CD14-positive monocyte (primary cell): ENCODE measurements at regions not wholly inside any gene's neighbourhood (a gene's known extent, or its start where the extent isn't known, plus 50 kb on each side); places are given as distances from the start of the nearest gene placed in this dataset.

Source experiments
- DNase-seq, 3 donors: peaks; one replicate each; pipeline ENCODE4 v3.0.0-alpha.2; 2011 to 2022
- H2AFZ ChIP-seq: 2 replicates; pipeline ENCODE4 v1.6.0; 2012; ENCODE audit warnings: mild to moderate bottlenecking, low read depth, low read length, inconsistent platforms; ENCODE audit not compliant: insufficient read depth, poor library complexity, severe bottlenecking
- H3K27ac ChIP-seq, 2 donors: 1 replicate in 1 of 2; 2 replicates in 1 of 2; pipeline ENCODE4 v1.5.1; 2012 to 2013; ENCODE audit warnings: low read length in 2 of 2, control low read depth in 1 of 2, inconsistent platforms in 1 of 2, low read depth in 1 of 2, mild to moderate bottlenecking in 1 of 2
- H3K27me3 ChIP-seq, 2 donors: one replicate each; pipeline versions ENCODE4 v1.6.0 to v1.6.1; 2011 to 2013; ENCODE audit warnings: low read length in 2 of 2; ENCODE audit not compliant: control insufficient read depth in 2 of 2, insufficient read depth in 2 of 2
- H3K36me3 ChIP-seq, 2 donors: replicated peaks in 1 of 2; 1 replicate in 1 of 2; 2 replicates in 1 of 2; pipeline versions ENCODE4 v1.5.1 to v1.6.1; 2012 to 2013; ENCODE audit warnings: low read length in 2 of 2, control low read depth in 1 of 2, inconsistent platforms in 1 of 2, mild to moderate bottlenecking in 1 of 2; ENCODE audit not compliant: insufficient read depth in 2 of 2, control insufficient read depth in 1 of 2
- H3K4me1 ChIP-seq, 2 donors: 1 replicate in 1 of 2; 2 replicates in 1 of 2; pipeline versions ENCODE4 v1.5.1 to v1.6.1; 2012 to 2013; ENCODE audit warnings: low read length in 2 of 2, control low read depth in 1 of 2, inconsistent platforms in 1 of 2, mild to moderate bottlenecking in 1 of 2, moderate library complexity in 1 of 2; ENCODE audit not compliant: insufficient read depth in 2 of 2, control insufficient read depth in 1 of 2
- H3K4me2 ChIP-seq: replicated peaks from 2 replicates; pipeline ENCODE3; 2012; ENCODE audit warnings: low read length, moderate library complexity, mild to moderate bottlenecking; ENCODE audit not compliant: poor library complexity, severe bottlenecking; ENCODE audit errors: extremely low read depth
- H3K4me3 ChIP-seq, 3 experiments: fragments of 200-600 bp in 1 of 3; sonication (generic) in 1 of 3; replicated peaks in 1 of 3; 1 replicate in 2 of 3; 2 replicates in 1 of 3; pipeline ENCODE4 v1.5.1; 2011 to 2013; ENCODE audit warnings: low read length in 3 of 3, mild to moderate bottlenecking in 3 of 3, control low read depth in 2 of 3, low read depth in 2 of 3, inconsistent platforms in 1 of 3, moderate library complexity in 1 of 3
- H3K79me2 ChIP-seq: 2 replicates; pipeline ENCODE4 v1.6.0; 2012; ENCODE audit warnings: mild to moderate bottlenecking, control low read depth, inconsistent platforms, low read length, moderate library complexity; ENCODE audit not compliant: insufficient read depth
- H3K9ac ChIP-seq: 2 replicates; pipeline ENCODE4 v1.6.0; 2017; ENCODE audit warnings: low read length, mild to moderate bottlenecking; ENCODE audit not compliant: insufficient read depth, poor library complexity, severe bottlenecking
- H3K9me3 ChIP-seq, 2 donors: replicated peaks in 1 of 2; 1 replicate in 1 of 2; 2 replicates in 1 of 2; pipeline versions ENCODE4 v1.5.1 to v1.6.1; 2012 to 2013; ENCODE audit warnings: low read length in 2 of 2, control low read depth in 1 of 2; ENCODE audit not compliant: control insufficient read depth in 1 of 2, insufficient read depth in 1 of 2
- H4K20me1 ChIP-seq: 2 replicates; pipeline ENCODE4 v1.6.0; 2012; ENCODE audit warnings: mild to moderate bottlenecking, low read length, control low read depth, moderate library complexity; ENCODE audit not compliant: insufficient read depth
- H3K27ac Mint-ChIP-seq, 7 donors: one replicate each; pipeline ENCODE4 v1.8.0; 2020; ENCODE audit warnings: mild to moderate bottlenecking in 7 of 7, mixed read lengths in 7 of 7, moderate library complexity in 6 of 7, inconsistent platforms in 2 of 7
- H3K27me3 Mint-ChIP-seq, 3 donors: one replicate each; pipeline ENCODE4 v1.8.0; 2021 to 2022; ENCODE audit warnings: low read depth in 3 of 3, mild to moderate bottlenecking in 3 of 3, mixed read lengths in 3 of 3, moderate library complexity in 3 of 3, inconsistent platforms in 1 of 3
- H3K36me3 Mint-ChIP-seq, 2 donors: one replicate each; pipeline ENCODE4 v1.8.0; 2020; ENCODE audit warnings: mixed read lengths in 2 of 2, inconsistent platforms in 1 of 2, mild to moderate bottlenecking in 1 of 2
- H3K4me1 Mint-ChIP-seq: one replicate; pipeline ENCODE4 v1.8.0; 2020; ENCODE audit warnings: mild to moderate bottlenecking, mixed read lengths
- H3K4me3 Mint-ChIP-seq, 2 donors: one replicate each; pipeline ENCODE4 v1.8.0; 2020; ENCODE audit warnings: mild to moderate bottlenecking in 2 of 2, mixed read lengths in 2 of 2, moderate library complexity in 1 of 2
- H3K9me3 Mint-ChIP-seq, 7 donors: one replicate each; pipeline ENCODE4 v1.8.0; 2020 to 2022; ENCODE audit warnings: mixed read lengths in 7 of 7, mild to moderate bottlenecking in 6 of 7, moderate library complexity in 6 of 7, inconsistent platforms in 2 of 7
- WGBS: methylation state at CpG from one replicate; pipeline ENCODE4 v1.1.5; 2013; ENCODE audit warnings: missing lambda C conversion rate; ENCODE audit not compliant: insufficient coverage; 5-methylcytosine and 5-hydroxymethylcytosine counted together
- intact Hi-C, 2 donors: fragments of 100-400 bp; cut with micrococcal nuclease; formaldehyde crosslinking; loops; one replicate each; pipeline versions ENCODE4 v1.15.0 to v1.15.1; 2023
- TF ChIP-seq, protein P1 (sequence below): fragments of 200-600 bp; IDR thresholded peaks from one replicate; pipeline ENCODE4 v1.8.0; 2022; ENCODE audit warnings: antibody characterized with exemption, mild to moderate bottlenecking

DNA sequence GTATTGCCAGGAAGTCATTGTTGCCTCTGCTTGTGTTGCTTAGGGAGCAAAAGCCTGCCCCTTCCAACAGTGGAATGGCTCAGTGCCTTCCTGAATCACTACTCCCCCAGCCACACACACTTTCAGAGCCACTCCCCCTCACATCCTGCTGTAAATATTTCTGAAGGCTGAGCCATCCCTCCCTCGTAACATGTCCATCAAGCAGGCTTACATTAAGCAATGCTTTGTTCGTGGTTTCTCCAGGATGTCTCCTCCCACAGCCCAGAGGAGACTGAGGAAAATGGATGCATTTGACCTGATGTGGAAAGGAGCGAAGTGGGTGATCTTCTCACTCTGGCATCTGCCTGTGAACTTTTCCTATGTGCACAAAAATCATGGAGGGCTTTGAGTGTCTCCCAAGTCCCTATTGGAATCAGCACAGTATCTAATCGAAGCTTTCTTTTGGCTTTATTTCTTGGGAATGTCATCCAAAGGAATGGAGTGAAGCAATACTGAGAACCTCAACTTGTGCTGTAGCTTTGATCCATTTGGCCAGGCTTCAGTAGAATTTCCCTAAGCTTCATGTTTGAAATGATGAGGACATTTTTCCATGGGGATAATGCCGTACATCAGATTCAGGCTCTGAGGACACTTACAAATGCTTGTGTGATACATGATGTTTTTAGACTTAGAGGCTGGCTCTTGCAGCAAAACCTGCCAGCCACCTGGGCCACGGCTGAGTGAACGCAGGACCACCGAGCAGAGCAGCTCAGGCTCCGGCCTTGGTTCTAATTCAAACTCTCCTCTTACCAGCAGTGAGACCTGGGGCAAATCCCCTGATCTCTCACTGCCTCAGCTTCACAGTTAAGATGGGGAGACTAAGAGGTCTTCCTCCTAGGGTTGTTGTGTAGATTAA, 389.1 kb downstream of the ENC1 start:
- Histone ChIP-seq H3K27me3 (no peaks in the 10 kb centered on the region), H3K4me3 (peak overlapping the region in 1 of 3 experiments; percentile 21), H3K79me2 (no peaks in the 10 kb centered on the region), H3K36me3 (no peaks in the 10 kb centered on the region), H3K4me2 (peak overlapping the region; percentile 40), H2AFZ (peak overlapping the region; percentile 60), H3K9ac (no peak overlapping the region), H3K4me1 (peaks cover 17 to 22% of the 10 kb centered on the region in 2 donors), H4K20me1 (no peaks in the 10 kb centered on the region), H3K9me3 (no peaks in the 10 kb centered on the region), H3K27ac (peak overlapping the region in 1 of 2 donors; percentile 73)
- intact Hi-C loops: no loop called here
- peak overlapping the region in 1 of 2 donors; percentile 44 for H3K4me3 Mint-ChIP-seq
- no peaks in the 10 kb centered on the region for H3K9me3 Mint-ChIP-seq
- DNase-seq: peak in 1 of 3 donors; percentile 41
- TF ChIP-seq, protein P1, sequence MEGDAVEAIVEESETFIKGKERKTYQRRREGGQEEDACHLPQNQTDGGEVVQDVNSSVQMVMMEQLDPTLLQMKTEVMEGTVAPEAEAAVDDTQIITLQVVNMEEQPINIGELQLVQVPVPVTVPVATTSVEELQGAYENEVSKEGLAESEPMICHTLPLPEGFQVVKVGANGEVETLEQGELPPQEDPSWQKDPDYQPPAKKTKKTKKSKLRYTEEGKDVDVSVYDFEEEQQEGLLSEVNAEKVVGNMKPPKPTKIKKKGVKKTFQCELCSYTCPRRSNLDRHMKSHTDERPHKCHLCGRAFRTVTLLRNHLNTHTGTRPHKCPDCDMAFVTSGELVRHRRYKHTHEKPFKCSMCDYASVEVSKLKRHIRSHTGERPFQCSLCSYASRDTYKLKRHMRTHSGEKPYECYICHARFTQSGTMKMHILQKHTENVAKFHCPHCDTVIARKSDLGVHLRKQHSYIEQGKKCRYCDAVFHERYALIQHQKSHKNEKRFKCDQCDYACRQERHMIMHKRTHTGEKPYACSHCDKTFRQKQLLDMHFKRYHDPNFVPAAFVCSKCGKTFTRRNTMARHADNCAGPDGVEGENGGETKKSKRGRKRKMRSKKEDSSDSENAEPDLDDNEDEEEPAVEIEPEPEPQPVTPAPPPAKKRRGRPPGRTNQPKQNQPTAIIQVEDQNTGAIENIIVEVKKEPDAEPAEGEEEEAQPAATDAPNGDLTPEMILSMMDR: no peak
- WGBS: 56% methylated on average over 2 of the region's 9 CpGs
- no peaks in the 10 kb centered on the region for H3K27me3 Mint-ChIP-seq
- H3K36me3 Mint-ChIP-seq: no peaks in the 10 kb centered on the region
- peaks cover 26% of the 10 kb centered on the region for H3K4me1 Mint-ChIP-seq
- peak overlapping the region in 4 of 7 donors; percentile 3 to 90 (median 79) for H3K27ac Mint-ChIP-seq

DNA sequence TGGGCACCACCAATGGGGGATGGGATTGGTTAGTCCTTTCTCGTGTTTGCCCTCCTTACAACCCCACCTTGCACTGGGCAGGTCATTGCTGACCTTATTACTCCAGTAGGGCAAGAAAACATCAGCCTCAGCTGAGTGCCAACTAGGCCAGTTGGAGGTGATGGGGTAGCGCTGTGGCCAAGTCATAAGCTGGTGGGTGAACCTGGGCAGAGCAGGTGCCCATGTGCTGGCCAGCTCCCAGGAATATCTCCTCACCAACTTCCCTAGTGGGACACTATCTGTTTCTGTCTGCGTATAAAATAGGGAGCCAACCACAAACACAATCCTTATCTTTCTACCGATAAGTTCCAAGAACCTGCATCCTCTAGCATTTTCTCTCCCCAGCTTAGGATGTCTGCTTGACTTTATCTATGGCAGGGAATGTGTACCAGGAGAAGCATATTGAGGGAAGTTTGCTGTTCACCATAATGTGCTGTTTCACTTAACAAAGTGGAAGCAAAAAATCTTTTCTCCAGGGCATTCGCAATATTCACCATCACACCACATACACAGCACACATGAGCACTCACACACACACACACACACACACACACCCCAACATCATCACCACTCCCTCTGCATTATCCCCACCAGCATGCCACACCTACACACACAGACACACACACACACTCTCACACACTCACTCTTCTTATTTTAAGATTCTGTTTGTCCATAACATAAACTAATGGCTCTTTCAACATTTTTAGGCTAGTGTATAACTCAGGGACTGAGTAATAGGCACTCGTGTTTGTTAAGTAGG, 390.0 kb downstream of the ENC1 start:
- peaks cover 21% of the 10 kb centered on the region for H3K4me1 Mint-ChIP-seq
- WGBS: 67% methylated on average over 3 of the region's 6 CpGs

More for the DNA sequence above, 390.0 kb downstream of the ENC1 start:
- H3K9me3 Mint-ChIP-seq: no peaks in the 10 kb centered on the region
- peak overlapping the region in 1 of 2 donors; percentile 73 for H3K27ac ChIP-seq
- H3K27me3 Mint-ChIP-seq: no peaks in the 10 kb centered on the region
- no peaks in the 10 kb centered on the region for H3K36me3 Mint-ChIP-seq
- no peaks in the 10 kb centered on the region for H3K79me2 ChIP-seq
- H3K9me3 ChIP-seq: no peaks in the 10 kb centered on the region
- no peaks in the 10 kb centered on the region for H3K27me3 ChIP-seq
- peak overlapping the region in 5 of 7 donors; percentile 3 to 90 (median 77) for H3K27ac Mint-ChIP-seq
- peak overlapping the region; percentile 60 for H2AFZ ChIP-seq
- no peaks in the 10 kb centered on the region for H3K36me3 ChIP-seq
- peak overlapping the region in 1 of 2 donors; percentile 69 for H3K4me3 Mint-ChIP-seq
- H3K9ac ChIP-seq: no peak overlapping the region
- peak overlapping the region; percentile 40 for H3K4me2 ChIP-seq
- intact Hi-C loops: no loop called here
- peaks cover 13 to 19% of the 10 kb centered on the region in 2 donors for H3K4me1 ChIP-seq
- H4K20me1 ChIP-seq: no peaks in the 10 kb centered on the region
- TF ChIP-seq, protein P1: no peak
- no peak for DNase-seq
- H3K4me3 ChIP-seq: peak overlapping the region in 1 of 3 experiments; percentile 21
